Ammon's horn (tissue), 1 donor: ENCODE measurements at regions not wholly inside any gene's neighbourhood (a gene's known extent, or its start where the extent isn't known, plus 50 kb on each side); places are given as distances from the start of the nearest gene placed in this dataset.
"Not testable (repeated sequence)": the region's sequence is repeated elsewhere in the genome, so short reads cannot be mapped to it uniquely, and the experiment has no call there.

Experiments used
- DNase-seq: peaks from one replicate; pipeline ENCODE4 v3.0.0-alpha.2; 2016; ENCODE audit warnings: low spot score

GRCh38 chr19:28150129-28150528 lies 1062.8 kb downstream of the UQCRFS1 start:
- no peak for DNase-seq

DNA sequence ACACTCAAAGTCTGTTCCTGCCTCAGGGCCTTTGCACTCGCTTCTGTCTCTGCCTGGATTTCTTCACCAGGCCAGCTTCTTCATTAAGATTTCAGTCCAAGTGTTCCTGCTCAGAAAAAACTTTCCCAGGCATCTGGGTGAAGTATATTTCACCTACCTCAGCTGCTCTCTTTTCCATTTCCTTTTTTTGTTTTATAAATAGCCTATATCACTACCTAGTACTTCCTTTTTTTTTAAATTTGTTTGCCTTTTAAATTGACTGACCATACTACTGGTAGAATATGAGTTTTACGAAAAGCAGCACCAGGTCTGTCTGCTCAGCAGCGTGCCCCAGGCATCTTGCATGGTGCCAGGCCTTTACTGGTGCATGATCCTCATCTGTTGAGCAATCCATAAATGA lies 1064.4 kb downstream of the UQCRFS1 start:
- no peak for DNase-seq

DNA sequence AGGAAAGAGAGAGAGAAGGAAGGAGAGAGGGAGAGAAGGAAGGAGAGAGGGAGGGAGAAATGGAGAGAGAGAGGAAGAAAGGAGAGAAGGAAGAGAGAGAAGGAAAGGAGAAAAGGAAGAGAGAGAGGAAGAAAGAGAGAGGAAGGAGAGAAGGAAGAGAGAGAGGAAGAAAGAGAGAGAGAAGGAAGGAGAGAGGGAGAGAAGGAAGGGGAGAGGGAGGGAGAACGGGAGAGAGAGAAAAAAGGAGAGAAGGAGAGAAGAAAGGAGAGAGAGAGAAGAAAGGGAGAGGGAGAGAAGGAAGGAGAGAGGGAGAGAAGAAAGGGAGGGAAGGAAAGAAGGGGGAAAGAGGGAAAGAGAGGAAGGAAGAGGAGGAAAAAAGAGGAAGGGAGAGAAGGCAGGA lies 1070.7 kb downstream of the UQCRFS1 start:
- DNase-seq = no peak

- DNase-seq = no peak
These were observed 1072.8 kb downstream of the UQCRFS1 start for GRCh38 chr19:28140201-28140600.

GRCh38 chr19:28137772-28138171 lies 1075.2 kb downstream of the UQCRFS1 start:
- DNase-seq = no peak

DNA sequence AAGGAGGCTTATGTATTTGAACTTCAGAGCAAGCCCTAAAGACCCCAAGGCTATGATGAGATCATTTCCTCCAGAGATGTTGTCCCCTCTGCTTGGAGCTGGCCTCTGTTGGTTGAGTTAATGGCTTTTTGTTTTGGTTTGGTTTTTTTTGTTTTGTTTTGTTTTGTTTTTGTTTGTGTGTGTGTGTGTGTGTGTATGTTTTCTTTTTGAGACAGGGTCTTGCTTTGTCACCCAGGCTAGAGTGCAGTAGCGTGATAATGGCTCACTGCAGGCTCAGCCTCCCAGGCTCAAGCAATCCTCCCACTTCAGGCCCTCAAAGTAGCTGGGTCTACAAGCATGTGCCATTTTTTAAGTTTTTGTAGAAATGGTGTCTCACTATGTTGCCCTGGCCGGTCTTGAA lies 1076.2 kb downstream of the UQCRFS1 start:
- no peak for DNase-seq

DNA sequence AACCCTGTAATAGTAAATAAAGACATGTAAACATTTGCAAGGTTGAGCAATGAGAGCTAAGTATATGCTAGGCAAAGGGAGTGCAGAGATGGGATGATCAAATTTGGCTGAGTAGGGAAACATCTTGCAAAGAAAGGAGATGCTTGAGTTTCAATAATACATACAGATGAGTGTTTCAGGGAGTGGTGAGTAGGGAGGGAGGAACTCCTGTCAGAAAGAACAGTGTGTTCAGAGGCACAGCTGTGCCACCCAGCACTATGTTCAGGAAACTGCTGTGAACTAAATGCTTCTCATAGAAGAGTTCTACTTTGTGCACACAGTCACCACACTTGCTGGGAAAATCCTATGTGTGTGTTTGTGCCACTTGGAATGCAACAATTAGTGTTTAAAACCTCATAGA lies 1077.1 kb downstream of the UQCRFS1 start:
- no peak for DNase-seq

DNA sequence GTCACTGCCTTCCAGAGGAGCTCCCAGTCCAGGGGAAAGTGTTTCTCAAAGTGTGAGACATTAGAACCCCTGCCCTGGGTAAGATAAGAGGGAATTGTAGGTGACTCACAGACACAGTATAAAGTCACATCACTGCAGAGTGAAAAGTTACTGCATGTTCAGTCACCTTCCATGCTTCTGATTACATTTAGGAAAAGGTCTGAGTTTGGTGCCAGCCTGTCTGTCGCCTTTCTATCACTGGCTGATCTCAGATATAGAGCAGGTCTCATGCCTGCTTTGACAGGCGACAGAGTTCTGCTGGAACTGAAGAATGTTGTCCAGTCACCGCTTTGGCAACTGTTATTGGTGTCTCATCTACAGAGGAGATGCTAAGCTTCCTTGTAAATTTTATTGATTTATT lies 1078.6 kb downstream of the UQCRFS1 start:
- no peak for DNase-seq

DNA sequence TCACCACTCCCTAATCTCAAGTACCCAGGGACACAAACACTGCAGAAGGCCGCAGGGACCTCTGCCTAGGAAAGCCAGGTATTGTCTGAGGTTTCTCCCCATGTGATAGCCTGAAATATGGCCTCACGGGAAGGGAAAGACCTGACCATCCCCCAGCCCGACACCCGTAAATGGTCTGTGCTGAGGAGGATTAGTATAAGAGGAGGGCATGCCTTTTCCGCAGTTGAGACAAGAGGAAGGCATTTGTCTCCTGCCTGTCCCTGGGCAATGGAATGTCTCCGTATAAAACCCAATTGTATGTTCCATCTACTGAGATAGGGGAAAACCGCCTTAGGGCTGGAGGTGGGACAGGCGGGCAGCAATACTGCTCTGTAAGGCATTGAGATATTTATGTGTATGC lies 1082.1 kb downstream of the UQCRFS1 start:
- DNase-seq = not testable (repeated sequence)

DNA sequence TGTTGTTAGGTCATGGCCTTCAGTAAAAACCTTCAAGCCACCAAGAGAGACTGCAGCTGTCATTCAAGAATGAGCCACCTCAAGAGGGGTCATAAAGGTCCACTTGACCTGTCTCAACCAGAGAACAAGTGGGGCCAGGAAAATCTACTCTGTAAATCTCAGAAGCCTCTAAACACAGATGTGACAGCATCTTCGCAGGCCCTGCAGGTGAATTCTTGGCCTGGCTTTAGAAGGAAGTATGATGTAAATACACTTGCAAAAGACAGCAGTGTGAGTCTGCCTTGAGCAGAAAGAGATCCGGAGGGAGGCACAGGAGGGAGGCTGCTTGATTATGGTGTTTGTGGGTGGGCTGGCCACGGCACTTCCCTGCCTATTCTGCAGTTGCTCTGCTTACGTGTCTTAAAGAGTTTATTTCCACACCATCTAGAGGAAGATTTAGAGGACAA lies 1082.9 kb downstream of the UQCRFS1 start:
- no peak for DNase-seq

DNA sequence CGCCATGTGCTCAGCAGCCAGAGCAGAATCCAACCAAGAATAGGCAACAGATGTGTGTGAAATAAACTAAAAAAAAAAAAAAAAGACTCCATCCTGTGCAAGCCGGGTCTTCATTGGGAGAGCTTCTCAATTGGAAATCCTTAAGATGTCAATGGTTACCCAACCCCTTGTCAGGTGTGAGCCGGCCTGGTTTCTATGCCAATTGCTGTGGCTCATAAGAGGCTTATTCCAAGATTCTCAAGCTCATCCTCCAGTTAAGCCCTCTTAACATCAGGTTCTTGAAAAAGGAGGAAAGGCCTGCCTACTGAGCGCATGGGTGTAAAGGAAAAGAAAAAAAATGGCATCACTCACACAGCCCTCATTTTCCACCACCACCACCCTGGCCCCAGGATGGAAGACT lies 1084.6 kb downstream of the UQCRFS1 start:
- DNase-seq = no peak

DNA sequence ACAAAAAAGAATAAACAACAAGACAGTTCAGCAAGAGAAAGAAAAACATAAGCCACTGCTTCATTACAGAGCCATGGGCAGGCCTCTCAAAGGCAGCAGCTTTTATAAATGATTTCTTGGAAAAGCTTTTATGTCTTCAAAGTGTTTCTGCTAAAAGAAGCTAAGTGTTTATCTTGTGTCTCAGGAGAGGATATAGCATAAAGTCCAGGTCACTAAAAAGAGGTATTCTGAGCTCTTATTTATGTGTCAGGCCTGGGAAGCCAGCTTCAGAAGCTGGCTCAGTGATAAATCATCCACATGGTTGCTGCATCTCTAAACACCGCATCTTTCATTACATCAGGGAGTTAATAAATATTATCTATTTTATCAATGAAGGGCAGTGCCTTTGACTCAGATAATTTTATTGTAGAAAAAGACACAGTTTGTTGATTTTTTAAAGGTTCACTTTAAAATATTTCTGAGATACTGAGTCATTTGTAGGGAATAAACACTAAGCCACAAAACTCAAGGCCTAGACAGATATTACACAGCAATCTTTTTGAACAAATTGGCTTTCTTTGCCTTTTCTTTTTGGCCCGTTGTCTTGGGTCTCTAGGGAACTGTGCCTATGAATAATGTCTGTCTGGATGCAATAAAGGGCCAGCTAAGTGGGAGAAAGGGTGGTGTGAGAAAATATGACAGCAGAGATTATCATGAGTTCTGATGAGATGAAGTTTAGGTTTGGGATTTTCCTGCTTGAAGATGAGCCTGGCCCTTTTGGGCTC lies 1086.6 kb downstream of the UQCRFS1 start:
- DNase-seq = no peak

- no peak for DNase-seq
These were observed 1090.2 kb downstream of the UQCRFS1 start for GRCh38 chr19:28122734-28123133.

- no peak for DNase-seq
These were observed 1094.7 kb downstream of the UQCRFS1 start for GRCh38 chr19:28118235-28118634.

GRCh38 chr19:28117143-28117542 lies 1095.8 kb downstream of the UQCRFS1 start:
- DNase-seq = no peak

- DNase-seq = not testable (repeated sequence)
These were observed 1096.6 kb downstream of the UQCRFS1 start for GRCh38 chr19:28116379-28116778.

DNA sequence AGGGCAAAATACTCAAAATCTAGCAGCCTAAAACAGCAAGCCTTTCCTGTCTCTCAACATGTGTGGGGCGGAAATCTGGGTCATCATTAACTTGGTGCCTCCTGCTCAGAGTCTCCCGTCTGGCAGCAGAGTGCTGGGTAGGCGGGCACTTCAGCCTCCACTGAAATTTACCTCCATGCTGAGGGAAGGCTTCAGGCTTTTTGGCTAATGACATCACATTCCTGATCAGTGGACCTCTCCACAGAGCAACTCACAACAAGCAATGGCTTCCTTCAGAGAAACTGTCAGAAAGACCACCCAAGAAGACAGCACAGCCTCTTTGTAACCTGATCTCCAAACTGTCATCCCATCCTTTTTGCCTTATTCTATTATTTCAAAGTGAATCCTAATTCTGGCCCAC lies 1109.0 kb downstream of the UQCRFS1 start:
- no peak for DNase-seq

DNA sequence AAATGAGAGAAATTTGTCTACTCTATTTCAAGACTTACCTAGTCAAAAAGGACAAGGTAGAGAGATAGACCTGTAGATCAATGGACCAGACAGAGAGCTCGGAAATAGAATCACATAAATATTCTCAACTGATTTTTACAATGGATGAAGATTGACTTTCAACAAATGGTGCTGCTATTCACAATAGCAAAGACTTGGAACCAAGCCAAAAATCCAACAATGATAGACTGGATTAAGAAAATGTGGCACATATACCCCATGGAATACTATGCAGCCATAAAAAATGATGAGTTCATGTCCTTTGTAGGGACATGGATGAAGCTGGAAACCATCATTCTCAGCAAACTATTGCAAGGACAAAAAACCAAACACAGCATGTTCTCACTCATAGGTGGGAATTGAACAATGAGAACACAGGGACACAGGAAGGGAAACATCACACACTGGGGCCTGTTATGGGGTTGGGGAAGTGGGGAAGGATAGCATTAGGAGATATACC lies 1128.2 kb downstream of the UQCRFS1 start:
- not testable (repeated sequence) for DNase-seq

- DNase-seq = no peak
These were observed 1136.3 kb downstream of the UQCRFS1 start for GRCh38 chr19:28076628-28077027.

DNA sequence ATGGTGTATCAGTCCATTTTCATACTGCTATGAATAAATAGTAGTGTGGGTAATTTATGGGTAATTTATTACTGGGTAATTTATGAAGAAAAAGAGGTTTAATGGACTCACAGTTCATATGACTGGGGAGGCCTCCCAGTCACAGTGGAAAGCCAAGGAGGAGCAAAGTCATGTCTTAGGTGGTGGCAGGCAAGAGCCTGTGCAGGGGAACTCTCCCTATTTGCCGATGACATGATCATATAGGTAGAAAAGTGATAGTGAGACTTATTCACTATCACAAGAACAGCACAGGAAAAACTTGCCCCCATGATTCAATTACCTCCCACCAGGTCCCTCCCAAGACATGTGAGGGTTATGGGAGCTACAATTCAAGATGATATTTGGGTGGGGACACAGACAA lies 1137.7 kb downstream of the UQCRFS1 start:
- no peak for DNase-seq

GRCh38 chr19:28074773-28075172 lies 1138.2 kb downstream of the UQCRFS1 start:
- DNase-seq = no peak

- DNase-seq = no peak
These were observed 1145.1 kb downstream of the UQCRFS1 start for GRCh38 chr19:28067882-28068281.

DNA sequence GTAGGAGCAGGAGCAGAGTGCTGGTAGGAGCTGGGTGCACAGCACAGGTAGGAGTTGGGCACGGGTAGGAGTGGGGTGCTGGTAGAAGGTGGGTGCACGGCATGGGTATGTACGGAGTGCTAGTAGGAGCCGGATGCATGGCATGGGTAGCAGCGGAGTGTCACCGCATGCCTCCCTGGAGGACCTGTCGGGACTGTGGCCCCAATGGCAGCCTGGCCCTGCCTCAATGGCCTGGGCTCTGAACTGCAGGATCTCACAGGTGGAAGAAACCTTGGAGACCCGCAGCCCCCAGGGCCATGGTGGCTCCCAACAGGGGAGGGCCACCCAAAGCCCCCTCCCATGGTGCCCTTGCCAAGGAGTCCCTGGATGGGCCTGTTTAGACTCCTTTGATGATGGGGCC lies 1146.0 kb downstream of the UQCRFS1 start:
- DNase-seq = no peak

- DNase-seq = no peak
These were observed 1146.8 kb downstream of the UQCRFS1 start for GRCh38 chr19:28066161-28066560.
